Left ventricle myocardium inferior (tissue), 1 donor: ENCODE measurements at regions not wholly inside any gene's neighbourhood (a gene's known extent, or its start where the extent isn't known, plus 50 kb on each side); places are given as distances from the start of the nearest gene placed in this dataset.

Experiments used
- DNase-seq: peaks from one replicate; pipeline ENCODE4 v3.0.0-alpha.2; 2020
- H3K27ac ChIP-seq: fragments of 200-600 bp; replicated peaks from 2 replicates; pipeline ENCODE4 v1.8.0; 2021
- H3K27me3 ChIP-seq: fragments of 200-600 bp; 2 replicates; pipeline ENCODE4 v1.8.0; 2021; ENCODE audit warnings: low read depth
- H3K36me3 ChIP-seq: fragments of 200-600 bp; 2 replicates; pipeline ENCODE4 v1.8.0; 2021
- H3K4me1 ChIP-seq: fragments of 200-600 bp; 2 replicates; pipeline ENCODE4 v1.8.0; 2021
- H3K4me3 ChIP-seq: fragments of 200-600 bp; 2 replicates; pipeline ENCODE4 v1.8.0; 2021; ENCODE audit warnings: mild to moderate bottlenecking, moderate library complexity
- H3K9me3 ChIP-seq: fragments of 200-600 bp; replicated peaks from 2 replicates; pipeline ENCODE4 v1.8.0; 2021
- intact Hi-C: fragments of 100-400 bp; cut with micrococcal nuclease; formaldehyde crosslinking; loops from one replicate; pipeline ENCODE4 v1.11.0; 2022
- TF ChIP-seq, protein P1 (sequence below): fragments of 200-600 bp; IDR thresholded peaks from 2 replicates; pipeline ENCODE4 v1.8.0; 2021; ENCODE audit warnings: antibody characterized with exemption, mild to moderate bottlenecking, borderline replicate concordance
- donor health status: DM: no; HTN: yes; CAD: no; lungs with severe emphysema.

DNA sequence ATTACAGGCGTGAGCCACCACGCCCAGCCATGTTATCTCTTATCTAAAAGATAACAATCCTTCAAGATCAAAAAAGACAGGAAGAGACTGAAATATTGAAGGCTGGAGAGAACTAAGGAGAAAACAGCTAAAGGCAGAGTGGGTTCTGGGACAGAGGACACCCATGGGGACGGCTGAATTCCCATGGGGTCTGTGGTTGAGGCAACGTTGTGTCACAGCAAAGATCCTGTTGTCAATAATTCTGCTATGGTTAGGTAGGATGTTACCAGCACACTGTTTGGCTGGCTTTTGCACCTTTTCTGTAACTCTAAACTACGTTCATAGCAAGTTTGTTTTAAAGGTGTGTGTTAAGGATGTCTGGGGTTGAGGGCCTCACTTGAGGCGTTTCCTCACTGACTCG, 137.7 kb upstream of the APCDD1 start:
- Histone ChIP-seq H3K9me3 (no peaks in the 10 kb centered on the region), H3K27ac (no peak overlapping the region), H3K4me3 (no peak overlapping the region), H3K4me1 (no peaks in the 10 kb centered on the region), H3K27me3 (no peaks in the 10 kb centered on the region), H3K36me3 (no peaks in the 10 kb centered on the region)
- TF ChIP-seq, protein P1, sequence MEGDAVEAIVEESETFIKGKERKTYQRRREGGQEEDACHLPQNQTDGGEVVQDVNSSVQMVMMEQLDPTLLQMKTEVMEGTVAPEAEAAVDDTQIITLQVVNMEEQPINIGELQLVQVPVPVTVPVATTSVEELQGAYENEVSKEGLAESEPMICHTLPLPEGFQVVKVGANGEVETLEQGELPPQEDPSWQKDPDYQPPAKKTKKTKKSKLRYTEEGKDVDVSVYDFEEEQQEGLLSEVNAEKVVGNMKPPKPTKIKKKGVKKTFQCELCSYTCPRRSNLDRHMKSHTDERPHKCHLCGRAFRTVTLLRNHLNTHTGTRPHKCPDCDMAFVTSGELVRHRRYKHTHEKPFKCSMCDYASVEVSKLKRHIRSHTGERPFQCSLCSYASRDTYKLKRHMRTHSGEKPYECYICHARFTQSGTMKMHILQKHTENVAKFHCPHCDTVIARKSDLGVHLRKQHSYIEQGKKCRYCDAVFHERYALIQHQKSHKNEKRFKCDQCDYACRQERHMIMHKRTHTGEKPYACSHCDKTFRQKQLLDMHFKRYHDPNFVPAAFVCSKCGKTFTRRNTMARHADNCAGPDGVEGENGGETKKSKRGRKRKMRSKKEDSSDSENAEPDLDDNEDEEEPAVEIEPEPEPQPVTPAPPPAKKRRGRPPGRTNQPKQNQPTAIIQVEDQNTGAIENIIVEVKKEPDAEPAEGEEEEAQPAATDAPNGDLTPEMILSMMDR, result no peak
- no peak for DNase-seq
- intact Hi-C loops, result no loop called here

DNA sequence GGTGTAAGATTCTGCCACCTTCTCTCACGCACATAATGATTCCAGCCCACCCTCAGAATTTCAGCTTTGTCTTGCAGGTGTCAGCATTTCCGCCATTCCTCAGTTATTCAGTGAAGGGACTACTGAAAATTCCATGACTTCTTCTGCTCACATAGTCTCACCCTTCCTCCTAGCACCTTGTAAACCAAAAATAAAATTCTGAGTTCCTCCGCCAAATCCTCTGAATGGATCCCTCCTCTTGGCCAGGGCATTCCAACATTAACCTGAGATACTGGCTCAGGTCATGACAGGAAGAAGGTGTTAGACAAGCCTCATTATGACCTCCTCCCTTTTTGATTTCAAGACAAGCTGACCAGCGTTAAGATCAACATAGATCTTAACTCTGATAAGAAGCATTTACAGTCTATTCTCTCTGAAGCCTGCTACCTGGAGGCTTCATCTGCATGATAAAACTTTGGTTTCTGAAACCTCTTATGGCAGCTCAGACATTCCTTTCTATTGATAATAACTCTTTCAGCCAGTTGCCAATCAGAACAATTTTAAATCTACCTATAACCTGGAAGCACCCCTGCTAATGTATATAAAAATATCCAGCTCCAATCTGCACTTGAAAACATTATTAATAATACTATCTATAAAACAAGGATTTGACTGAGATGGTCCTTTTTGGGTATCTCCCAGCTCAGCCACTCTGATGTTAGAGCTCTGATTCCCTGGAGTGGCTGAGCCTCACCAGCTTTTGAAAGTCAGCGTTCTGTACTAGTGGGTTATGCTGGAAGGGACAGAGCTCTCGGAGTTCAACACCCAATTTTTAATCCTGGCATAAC, 136.4 kb upstream of the APCDD1 start:
- no peaks in the 10 kb centered on the region for H3K36me3 ChIP-seq
- no peak overlapping the region for H3K27ac ChIP-seq
- DNase-seq, result no peak
- no peak overlapping the region for H3K4me3 ChIP-seq
- intact Hi-C loops, result no loop called here
- H3K9me3 ChIP-seq, result no peaks in the 10 kb centered on the region
- TF ChIP-seq, protein P1, result no peak
- no peaks in the 10 kb centered on the region for H3K27me3 ChIP-seq
- H3K4me1 ChIP-seq, result no peaks in the 10 kb centered on the region

DNA sequence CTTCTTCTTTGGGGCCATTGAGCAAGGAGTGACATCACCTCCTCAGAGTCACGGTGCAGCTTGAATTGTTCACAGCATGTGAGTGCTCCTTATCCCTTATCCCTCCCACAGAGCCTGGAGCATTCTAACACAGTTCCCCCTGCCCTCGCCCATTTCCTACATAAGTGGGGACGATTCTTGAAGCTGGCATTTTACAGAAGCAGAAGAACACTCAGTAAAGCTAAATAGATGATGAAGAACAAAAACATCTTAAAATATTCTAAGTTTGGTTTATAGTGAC, 135.8 kb upstream of the APCDD1 start:
- no peak for DNase-seq
- H3K4me1 ChIP-seq, result no peaks in the 10 kb centered on the region
- intact Hi-C loops, result no loop called here
- no peaks in the 10 kb centered on the region for H3K9me3 ChIP-seq
- no peak overlapping the region for H3K27ac ChIP-seq
- no peaks in the 10 kb centered on the region for H3K36me3 ChIP-seq
- H3K27me3 ChIP-seq, result no peaks in the 10 kb centered on the region
- no peak overlapping the region for H3K4me3 ChIP-seq
- TF ChIP-seq, protein P1, result no peak

DNA sequence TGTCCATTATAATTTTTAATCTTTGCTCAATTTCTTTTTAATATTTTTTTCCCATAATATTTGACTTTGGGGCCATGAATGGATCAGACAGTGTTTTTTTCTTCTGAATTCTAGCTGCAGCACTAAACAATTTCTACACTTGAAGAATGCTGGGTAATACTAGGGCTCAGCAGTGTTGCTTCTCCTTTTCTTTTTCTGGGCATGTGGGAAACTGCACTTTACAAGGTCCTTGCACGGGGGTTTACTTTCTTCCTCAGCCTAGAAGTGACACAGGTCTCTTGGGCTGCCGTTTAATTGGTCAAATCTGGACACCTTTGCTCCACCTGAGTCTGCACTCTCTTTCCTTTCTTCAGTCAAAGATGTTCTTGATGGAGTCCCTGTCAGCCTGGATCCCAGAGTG, 135.4 kb upstream of the APCDD1 start:
- Histone ChIP-seq H3K36me3 (no peaks in the 10 kb centered on the region), H3K27ac (no peak overlapping the region), H3K9me3 (no peaks in the 10 kb centered on the region), H3K27me3 (no peaks in the 10 kb centered on the region), H3K4me1 (no peaks in the 10 kb centered on the region), H3K4me3 (no peak overlapping the region)
- intact Hi-C loops, result no loop called here
- TF ChIP-seq, protein P1, result no peak
- DNase-seq, result no peak

DNA sequence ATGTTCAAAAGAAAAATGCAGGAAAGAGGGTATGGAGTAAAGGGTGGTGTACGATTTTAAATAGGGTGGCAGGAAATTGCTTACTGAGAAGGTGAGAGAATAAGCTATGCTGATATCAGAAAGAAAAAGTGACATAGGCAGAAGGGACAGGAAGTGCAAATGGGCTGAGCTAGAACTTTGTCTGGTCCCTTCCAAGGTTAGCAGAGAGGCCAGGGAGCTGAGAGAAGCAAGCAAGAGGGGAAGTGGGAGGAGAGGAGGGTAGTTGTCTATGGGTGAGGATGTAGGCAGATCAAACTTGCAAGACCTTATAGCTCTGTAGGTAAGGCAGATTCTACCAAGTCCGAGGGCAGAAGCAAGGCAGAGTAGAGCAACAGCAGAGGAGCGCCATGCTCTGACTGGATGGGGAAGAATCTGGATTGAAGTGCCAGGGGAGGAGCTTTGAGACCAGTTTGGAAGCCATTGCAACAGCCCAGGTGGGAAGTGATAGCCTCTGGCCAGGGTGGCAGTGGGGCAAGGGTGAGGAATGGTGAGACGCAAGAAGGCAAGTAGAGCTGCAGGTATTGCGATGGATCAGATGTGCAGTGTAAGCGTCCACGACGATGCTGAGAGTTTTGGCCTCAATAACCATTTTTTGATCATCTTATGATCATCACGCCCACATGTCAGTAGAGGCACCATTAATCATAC, 134.4 kb upstream of the APCDD1 start:
- Histone ChIP-seq H3K9me3 (no peaks in the 10 kb centered on the region), H3K4me3 (no peak overlapping the region), H3K27me3 (no peaks in the 10 kb centered on the region), H3K36me3 (no peaks in the 10 kb centered on the region), H3K4me1 (no peaks in the 10 kb centered on the region), H3K27ac (no peak overlapping the region)
- DNase-seq, result no peak
- intact Hi-C loops, result no loop called here
- TF ChIP-seq, protein P1, result no peak
